GM18870 (cell line): ENCODE measurements at regions not wholly inside any gene's neighbourhood (a gene's known extent, or its start where the extent isn't known, plus 50 kb on each side); places are given as distances from the start of the nearest gene placed in this dataset.

ENCODE experiments used
- ATAC-seq: cut with Tn5 transposase; IDR thresholded peaks from one replicate; pipeline ENCODE4 v1.9.1; 2021; ENCODE audit warnings: moderate library complexity; ENCODE audit not compliant: unreplicated experiment

- ATAC-seq, result no peak
These were observed 65.4 kb upstream of the GRAMD2B start for GRCh38 chr5:126357585-126358342.

- peak; percentile 88 for ATAC-seq
These were observed 64.7 kb upstream of the GRAMD2B start for GRCh38 chr5:126358525-126358924.

GRCh38 chr5:126359884-126360283 lies 63.3 kb upstream of the GRAMD2B start:
- peak; percentile 29 for ATAC-seq

GRCh38 chr5:126360467-126360866 lies 62.7 kb upstream of the GRAMD2B start:
- ATAC-seq, result no peak

GRCh38 chr5:126363658-126364057 lies 59.6 kb upstream of the GRAMD2B start:
- ATAC-seq, result peak; percentile 59

- ATAC-seq, result no peak
These were observed 58.9 kb upstream of the GRAMD2B start for GRCh38 chr5:126364206-126364902.

- no peak for ATAC-seq
These were observed 57.6 kb upstream of the GRAMD2B start for GRCh38 chr5:126365446-126366198.

- ATAC-seq, result no peak
These were observed 57.0 kb upstream of the GRAMD2B start for GRCh38 chr5:126366199-126366560.

- ATAC-seq, result peak; percentile 51
These were observed 54.9 kb upstream of the GRAMD2B start for GRCh38 chr5:126368239-126368812.

GRCh38 chr5:126369083-126369482 lies 54.1 kb upstream of the GRAMD2B start:
- ATAC-seq, result no peak

GRCh38 chr5:126369995-126370731 lies 53.0 kb upstream of the GRAMD2B start:
- no peak for ATAC-seq

- peak; percentile 36 for ATAC-seq
These were observed 52.2 kb upstream of the GRAMD2B start for GRCh38 chr5:126370796-126371718.

GRCh38 chr5:126373375-126374108 lies 49.7 kb upstream of the GRAMD2B start:
- no peak for ATAC-seq
